Right lung (tissue), 2 donors: ENCODE measurements at regions not wholly inside any gene's neighbourhood (a gene's known extent, or its start where the extent isn't known, plus 50 kb on each side); places are given as distances from the start of the nearest gene placed in this dataset.
"Not testable (repeated sequence)": the region's sequence is repeated elsewhere in the genome, so short reads cannot be mapped to it uniquely, and the experiment has no call there.

Source experiments
- DNase-seq, 2 donors: peaks; one replicate each; pipeline ENCODE4 v3.0.0-alpha.2; 2013

- DNase-seq: no peak
Observed at GRCh38 chr5:68657055-68657961, 436.5 kb upstream of the SLC30A5 start.

- DNase-seq: no peak
Observed at GRCh38 chr5:68658810-68659372, 434.9 kb upstream of the SLC30A5 start.

- DNase-seq: no peak
Observed at GRCh38 chr5:68659881-68660280, 433.9 kb upstream of the SLC30A5 start.

- DNase-seq: no peak
Observed at GRCh38 chr5:68661237-68661636, 432.6 kb upstream of the SLC30A5 start.

GRCh38 chr5:68662804-68663307 lies 431.0 kb upstream of the SLC30A5 start:
- no peak for DNase-seq

- no peak for DNase-seq
Observed at GRCh38 chr5:68669864-68670575, 423.8 kb upstream of the SLC30A5 start.

GRCh38 chr5:68673106-68673822 lies 420.6 kb upstream of the SLC30A5 start:
- DNase-seq: no peak

GRCh38 chr5:68673823-68674180 lies 420.0 kb upstream of the SLC30A5 start:
- no peak for DNase-seq

GRCh38 chr5:68679041-68679440 lies 414.8 kb upstream of the SLC30A5 start:
- no peak for DNase-seq

GRCh38 chr5:68680366-68680765 lies 413.4 kb upstream of the SLC30A5 start:
- no peak for DNase-seq

GRCh38 chr5:68681929-68682328 lies 411.9 kb upstream of the SLC30A5 start:
- no peak for DNase-seq

GRCh38 chr5:68682400-68683160 lies 411.2 kb upstream of the SLC30A5 start:
- DNase-seq: no peak

- DNase-seq: no peak
Observed at GRCh38 chr5:68683632-68684036, 410.2 kb upstream of the SLC30A5 start.

- DNase-seq: no peak
Observed at GRCh38 chr5:68685863-68686262, 408.0 kb upstream of the SLC30A5 start.

- no peak for DNase-seq
Observed at GRCh38 chr5:68688547-68688946, 405.3 kb upstream of the SLC30A5 start.

- DNase-seq: no peak
Observed at GRCh38 chr5:68689010-68689409, 404.8 kb upstream of the SLC30A5 start.

- DNase-seq: not testable (repeated sequence)
Observed at GRCh38 chr5:68691874-68692273, 401.9 kb upstream of the SLC30A5 start.

GRCh38 chr5:68698025-68698940 lies 395.5 kb upstream of the SLC30A5 start:
- DNase-seq: no peak

- no peak for DNase-seq
Observed at GRCh38 chr5:68699966-68700365, 393.8 kb upstream of the SLC30A5 start.

- DNase-seq: no peak
Observed at GRCh38 chr5:68707575-68707974, 386.2 kb upstream of the SLC30A5 start.
